HG02885 (cell line): ENCODE measurements at regions not wholly inside any gene's neighbourhood (a gene's known extent, or its start where the extent isn't known, plus 50 kb on each side); places are given as distances from the start of the nearest gene placed in this dataset.

Experiments used
- ATAC-seq: cut with Tn5 transposase; IDR thresholded peaks from one replicate; pipeline ENCODE4 v1.9.1; 2021; ENCODE audit warnings: mild to moderate bottlenecking; ENCODE audit not compliant: unreplicated experiment, poor library complexity

- ATAC-seq = no peak
These were observed 170.3 kb upstream of the ARGLU1 start for GRCh38 chr13:106738186-106738678.

- ATAC-seq = no peak
These were observed 169.0 kb upstream of the ARGLU1 start for GRCh38 chr13:106736941-106737340.

- ATAC-seq = no peak
These were observed 166.3 kb upstream of the ARGLU1 start for GRCh38 chr13:106734198-106734597.

GRCh38 chr13:106723036-106723435 lies 155.1 kb upstream of the ARGLU1 start:
- ATAC-seq = no peak

- no peak for ATAC-seq
These were observed 154.7 kb upstream of the ARGLU1 start for GRCh38 chr13:106722620-106723019.

GRCh38 chr13:106721599-106721998 lies 153.7 kb upstream of the ARGLU1 start:
- no peak for ATAC-seq

GRCh38 chr13:106714271-106714982 lies 146.5 kb upstream of the ARGLU1 start:
- ATAC-seq = no peak

- ATAC-seq = no peak
These were observed 144.4 kb upstream of the ARGLU1 start for GRCh38 chr13:106712381-106712780.

- ATAC-seq = no peak
These were observed 142.3 kb upstream of the ARGLU1 start for GRCh38 chr13:106710266-106710665.

- no peak for ATAC-seq
These were observed 141.6 kb upstream of the ARGLU1 start for GRCh38 chr13:106709522-106709921.

GRCh38 chr13:106702505-106702904 lies 134.6 kb upstream of the ARGLU1 start:
- ATAC-seq = no peak

GRCh38 chr13:106701771-106702341 lies 133.9 kb upstream of the ARGLU1 start:
- ATAC-seq = no peak

- ATAC-seq = no peak
These were observed 132.5 kb upstream of the ARGLU1 start for GRCh38 chr13:106700439-106700838.

- ATAC-seq = no peak
These were observed 132.1 kb upstream of the ARGLU1 start for GRCh38 chr13:106700007-106700406.

GRCh38 chr13:106699311-106699710 lies 131.4 kb upstream of the ARGLU1 start:
- no peak for ATAC-seq

- no peak for ATAC-seq
These were observed 128.8 kb upstream of the ARGLU1 start for GRCh38 chr13:106696719-106697118.

GRCh38 chr13:106696140-106696539 lies 128.2 kb upstream of the ARGLU1 start:
- no peak for ATAC-seq

GRCh38 chr13:106695139-106695538 lies 127.2 kb upstream of the ARGLU1 start:
- ATAC-seq = no peak

GRCh38 chr13:106691861-106692260 lies 123.9 kb upstream of the ARGLU1 start:
- ATAC-seq = no peak

GRCh38 chr13:106691341-106691740 lies 123.4 kb upstream of the ARGLU1 start:
- no peak for ATAC-seq

GRCh38 chr13:106690779-106691178 lies 122.8 kb upstream of the ARGLU1 start:
- no peak for ATAC-seq

- ATAC-seq = no peak
These were observed 122.0 kb upstream of the ARGLU1 start for GRCh38 chr13:106689906-106690305.
